ENCODE measurements at regions not wholly inside any gene's neighbourhood (a gene's known extent, or its start where the extent isn't known, plus 50 kb on each side); places are given as distances from the start of the nearest gene placed in this dataset.
"Not testable (repeated sequence)": the region's sequence is repeated elsewhere in the genome, so short reads cannot be mapped to it uniquely, and the experiment has no call there.

DNA sequence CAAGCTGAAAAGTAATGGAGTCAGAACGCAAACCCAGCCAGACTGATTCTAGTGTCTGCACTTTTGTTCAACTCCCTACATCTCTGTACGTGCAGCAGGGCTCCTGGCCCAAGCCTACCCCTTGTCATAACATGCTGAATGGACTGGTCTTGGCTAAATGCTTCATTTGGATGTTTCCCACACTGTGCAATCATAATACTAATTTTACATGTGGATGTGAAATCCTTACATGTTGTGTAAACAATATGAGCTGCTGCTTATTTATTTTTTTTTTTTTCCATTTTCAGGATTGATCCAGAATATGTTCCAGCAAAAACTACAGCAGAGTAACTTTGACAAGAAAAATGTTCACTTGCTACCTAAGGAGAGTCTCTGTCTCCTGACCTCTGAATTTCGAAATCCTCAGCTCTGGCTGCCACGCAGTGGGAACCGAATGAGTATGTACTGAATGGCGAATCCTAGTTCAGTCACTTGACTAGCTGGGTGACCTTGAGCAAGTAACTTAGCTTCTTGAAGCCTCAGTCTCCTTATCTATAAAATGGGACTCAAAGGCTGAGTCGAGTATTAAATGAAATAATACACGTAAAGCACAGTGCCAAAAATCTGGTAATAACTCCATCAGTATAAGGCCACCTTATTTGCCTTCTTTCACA lies 133.4 kb downstream of the EHF start:
- no peak for DNase-seq

DNA sequence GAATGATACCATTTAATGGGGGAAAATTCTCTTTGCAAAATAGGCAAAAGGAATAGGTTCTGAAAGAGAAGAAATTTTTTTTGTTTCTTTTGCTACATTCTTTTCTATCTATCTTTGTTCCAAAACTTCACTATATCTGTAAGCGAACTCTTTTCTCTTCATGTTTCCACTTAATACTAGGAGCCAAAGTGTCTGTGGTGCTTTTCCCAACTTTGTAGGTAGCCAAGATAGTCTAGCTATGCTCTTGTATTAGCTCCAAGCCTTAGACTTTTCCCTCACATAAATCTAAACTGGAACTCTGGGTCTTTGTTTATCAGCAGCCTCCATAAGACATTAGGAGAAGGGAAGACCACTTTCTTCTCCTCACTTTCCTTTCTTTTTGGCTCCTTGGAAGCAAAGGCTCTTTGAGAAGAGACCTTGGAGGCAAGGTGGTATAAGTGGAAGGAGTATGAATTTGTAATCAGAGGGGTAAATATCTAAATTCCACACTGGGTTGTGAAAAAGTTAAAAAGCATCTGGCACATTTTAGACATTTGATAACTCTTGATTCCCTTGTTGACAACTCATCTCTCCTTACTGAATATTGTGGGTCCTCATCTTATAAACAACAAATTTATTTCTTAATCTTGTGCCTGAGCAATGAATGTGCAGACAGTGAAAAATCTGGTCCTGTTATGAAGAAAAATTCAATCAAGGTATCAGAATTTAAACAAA lies 130.0 kb downstream of the EHF start:
- DNase-seq, result no peak

DNA sequence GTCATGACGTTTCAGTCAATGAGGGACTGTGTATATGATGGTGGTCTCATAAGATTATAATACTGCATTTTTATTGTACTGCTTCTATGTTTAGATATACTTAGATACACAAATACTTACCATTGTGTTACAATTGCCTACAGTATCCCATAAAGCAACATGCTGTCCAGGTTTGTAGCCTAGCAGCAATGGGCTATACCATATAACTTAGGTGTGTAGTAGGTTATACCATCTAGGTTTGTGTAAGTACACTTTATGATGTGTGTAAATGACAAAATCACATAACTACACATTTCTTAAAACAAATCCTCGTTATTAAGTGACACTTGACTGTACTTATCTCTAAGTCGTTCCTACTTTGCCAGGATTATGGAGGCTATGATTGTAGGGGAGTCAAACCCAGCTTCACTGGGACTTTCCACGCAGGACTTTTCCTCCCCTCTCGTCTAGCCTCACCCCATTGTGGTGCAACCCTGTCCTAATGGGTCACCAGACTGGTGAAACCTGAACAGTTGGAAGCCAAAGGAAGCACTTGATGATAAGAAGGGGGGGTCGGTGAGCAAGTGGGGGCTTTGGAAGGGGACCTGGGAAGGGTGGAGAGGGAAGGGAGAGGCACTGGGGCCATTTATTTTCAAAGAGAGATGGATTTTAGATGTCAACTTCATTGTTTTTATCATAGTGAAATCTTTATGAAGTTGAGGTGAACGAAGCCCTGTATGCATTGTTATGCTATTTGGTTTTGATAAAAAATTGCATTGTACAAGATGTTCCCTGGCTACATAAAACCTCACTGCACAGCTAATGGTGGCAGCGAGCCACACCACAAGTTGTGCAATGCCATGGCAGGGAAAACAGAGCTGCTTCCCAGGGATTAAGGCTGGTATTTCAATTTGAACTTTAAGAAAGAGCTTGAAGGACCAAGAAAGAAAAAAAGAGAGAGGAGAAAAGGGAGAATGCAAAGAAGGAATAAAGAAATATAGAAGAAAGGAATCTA lies 129.1 kb downstream of the EHF start:
- DNase-seq, result no peak

DNA sequence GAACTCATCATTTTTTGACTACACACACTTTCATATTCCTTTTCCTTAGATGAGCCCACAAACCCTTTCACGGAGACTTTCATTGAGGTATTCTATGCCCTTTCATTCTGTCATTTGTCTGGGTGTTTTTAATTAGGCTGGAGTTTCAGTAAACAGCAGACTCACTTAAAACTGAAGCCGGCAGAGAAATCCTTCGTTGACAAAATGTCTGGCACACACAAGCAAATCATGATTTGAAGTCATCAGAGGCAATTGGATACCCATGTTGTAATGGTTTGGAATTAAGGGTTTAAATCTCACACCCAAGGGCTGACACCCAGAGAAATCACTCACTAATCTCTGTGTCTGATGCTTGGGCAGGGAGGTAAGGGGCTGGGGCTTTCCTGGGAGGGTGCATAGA lies 127.1 kb downstream of the EHF start:
- DNase-seq, result no peak

DNA sequence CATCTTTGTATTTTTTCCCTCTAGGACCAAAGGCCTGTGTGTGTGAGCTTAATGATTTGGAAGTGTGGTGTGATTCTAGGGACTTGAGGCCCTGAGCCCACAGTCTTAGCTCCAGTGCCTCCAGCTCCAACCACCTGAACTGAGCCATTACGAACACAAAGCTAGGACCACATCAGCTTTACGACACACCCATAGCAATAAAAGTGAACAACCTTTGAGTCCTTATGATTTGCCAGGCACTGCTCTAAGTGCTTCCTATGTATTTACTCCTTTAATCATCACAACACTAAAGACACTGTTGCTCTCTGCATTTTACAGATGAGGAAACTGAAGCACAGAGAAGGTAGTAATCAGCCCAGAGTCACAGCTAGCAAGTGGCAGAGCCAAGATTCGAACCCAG lies 126.4 kb downstream of the EHF start:
- DNase-seq, result no peak

DNA sequence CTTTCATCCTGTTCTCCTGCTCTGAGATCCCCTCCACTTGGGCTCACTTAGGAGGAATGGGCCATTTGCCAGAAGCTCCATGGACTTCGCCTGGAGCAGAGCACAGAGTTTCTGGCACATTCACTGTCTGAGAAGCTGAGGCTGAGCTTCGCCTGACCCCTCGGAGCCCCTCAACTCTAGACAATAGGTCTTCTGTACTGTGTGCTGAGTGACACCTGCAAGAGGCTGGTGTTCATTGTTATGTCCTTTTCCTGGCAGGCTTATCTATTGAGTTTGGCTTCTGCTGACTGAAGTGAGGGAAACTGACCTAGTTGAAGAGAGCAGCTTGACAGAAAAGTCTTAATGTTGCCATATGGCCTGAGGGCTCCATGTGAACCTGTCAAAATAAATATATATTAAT lies 124.3 kb downstream of the EHF start:
- no peak for DNase-seq

DNA sequence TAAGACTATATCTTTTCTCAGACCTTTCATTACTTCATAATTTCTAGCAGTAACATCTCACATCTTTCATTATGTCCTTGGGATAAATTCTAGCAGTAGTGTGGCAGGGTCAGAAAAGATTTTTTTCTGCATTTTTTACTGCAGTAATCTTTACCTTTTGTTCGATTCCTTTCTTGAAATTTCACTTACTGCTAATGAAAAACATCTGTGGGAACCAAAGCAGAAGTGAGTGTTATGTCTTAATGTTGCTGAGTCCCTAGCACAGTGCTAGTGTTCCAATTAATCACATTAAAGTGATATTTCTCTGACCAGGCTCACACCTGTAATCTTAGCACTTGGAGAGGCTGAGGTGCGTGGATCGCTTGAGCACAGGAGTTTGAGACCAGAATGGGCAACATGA lies 123.6 kb downstream of the EHF start:
- no peak for DNase-seq

DNA sequence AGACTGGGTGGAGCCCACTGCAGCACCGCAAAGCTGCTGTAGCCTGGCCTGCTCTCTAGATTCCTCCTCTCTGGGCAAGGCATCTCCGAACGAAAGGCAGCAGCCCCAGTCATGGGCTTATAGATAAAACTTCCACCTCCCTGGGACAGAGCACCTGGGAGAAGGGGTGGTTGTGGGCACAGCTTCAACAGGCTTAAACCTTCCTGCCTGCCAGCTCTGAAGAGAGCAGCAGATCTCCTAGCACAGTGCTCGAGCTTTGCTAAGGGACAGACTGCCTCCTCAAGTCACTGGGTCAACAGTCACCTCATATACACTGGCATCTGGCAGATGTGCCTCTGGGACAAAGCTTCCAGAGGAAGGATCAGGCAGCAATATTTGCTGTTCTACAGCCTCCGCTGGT lies 117.3 kb downstream of the EHF start:
- DNase-seq, result no peak

DNA sequence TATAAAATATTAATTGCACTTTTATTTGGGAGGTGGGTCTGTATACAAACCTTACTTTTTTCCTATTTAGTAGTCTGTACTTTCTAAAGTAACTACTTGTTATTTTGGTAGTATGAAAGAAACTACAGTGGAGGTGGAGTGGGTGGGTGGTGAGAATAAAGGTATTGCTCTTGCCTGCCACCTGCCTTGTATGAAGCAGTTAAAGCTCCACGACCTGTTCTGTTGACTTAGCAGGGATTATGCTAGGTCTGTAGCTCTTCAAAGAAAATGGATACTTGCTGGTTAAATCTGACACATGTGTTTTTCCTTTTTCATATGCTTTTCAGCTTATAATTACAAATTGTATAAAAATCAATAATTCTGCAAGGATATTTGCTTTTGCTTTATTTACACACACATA lies 111.9 kb downstream of the EHF start:
- no peak for DNase-seq

DNA sequence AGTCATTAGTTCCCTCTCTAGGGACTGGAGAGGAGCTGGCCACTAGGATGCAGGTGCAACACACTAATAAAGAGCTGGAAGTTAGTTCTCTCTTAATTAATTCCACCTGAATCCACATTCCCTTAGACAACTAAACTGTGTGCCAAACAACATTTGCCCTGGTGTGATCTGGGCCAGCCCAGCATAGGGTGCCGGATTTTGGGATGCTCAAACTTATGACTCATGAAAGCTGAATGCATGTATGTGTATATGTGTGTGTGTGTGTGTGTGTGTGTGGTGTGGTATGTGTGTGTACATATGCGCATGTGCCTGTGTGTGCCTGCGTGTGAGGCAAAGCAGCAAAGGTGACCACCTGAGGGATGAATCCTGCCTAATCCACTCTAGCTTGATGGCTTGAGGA lies 110.7 kb downstream of the EHF start:
- no peak for DNase-seq

DNA sequence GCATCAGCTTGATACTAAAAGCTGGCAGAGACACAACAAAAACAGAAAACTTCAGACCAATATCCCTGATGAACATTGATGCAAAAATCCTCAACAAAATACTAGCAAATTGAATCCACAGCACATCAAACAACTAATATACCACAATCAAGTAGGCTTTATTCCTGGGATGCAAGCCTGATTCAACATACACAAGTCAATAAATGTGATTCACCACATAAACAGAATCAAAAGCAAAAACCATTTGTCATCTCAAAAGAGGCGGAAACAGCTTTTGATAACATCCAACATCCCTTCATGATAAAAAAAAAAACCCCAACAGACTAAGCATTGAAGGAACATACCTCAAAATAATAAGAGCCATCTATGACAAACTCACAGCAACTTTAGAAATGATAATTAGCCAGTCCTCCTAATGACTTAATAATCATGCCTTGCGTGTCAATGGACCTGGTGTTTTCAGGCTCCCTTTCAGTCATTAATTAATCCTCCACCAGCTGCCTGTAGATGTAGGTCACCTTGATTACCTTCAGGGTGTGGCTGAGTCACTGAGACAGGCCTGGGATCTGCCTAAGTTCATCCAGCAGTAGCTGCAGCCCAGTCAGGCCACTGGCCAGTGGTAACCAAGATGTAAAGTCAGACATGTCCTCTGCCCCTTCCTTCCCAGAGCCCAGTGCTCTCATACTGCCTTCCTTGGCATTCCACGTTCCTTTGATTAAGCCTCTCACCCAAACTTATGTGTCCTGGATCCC lies 109.8 kb downstream of the EHF start:
- DNase-seq, result no peak

DNA sequence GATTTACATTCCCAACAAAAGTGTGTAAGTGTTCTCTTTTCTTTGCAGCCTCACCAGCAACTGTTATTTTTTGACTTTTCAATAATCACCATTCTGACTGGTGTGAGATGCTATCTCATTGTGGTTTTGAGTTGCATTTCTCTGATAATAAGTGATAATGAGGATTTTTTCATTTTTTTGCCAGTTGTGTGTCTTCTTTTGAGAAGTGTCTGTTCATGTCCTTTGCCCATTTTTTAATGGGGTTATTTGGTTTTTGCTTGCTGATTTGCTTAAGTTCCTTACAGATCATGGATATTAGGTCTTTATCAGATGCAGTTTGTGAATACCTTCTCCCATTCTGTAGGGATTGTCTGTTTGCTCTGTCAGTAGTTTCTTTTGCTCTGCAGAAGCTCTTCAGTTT lies 107.7 kb downstream of the EHF start:
- no peak for DNase-seq

DNA sequence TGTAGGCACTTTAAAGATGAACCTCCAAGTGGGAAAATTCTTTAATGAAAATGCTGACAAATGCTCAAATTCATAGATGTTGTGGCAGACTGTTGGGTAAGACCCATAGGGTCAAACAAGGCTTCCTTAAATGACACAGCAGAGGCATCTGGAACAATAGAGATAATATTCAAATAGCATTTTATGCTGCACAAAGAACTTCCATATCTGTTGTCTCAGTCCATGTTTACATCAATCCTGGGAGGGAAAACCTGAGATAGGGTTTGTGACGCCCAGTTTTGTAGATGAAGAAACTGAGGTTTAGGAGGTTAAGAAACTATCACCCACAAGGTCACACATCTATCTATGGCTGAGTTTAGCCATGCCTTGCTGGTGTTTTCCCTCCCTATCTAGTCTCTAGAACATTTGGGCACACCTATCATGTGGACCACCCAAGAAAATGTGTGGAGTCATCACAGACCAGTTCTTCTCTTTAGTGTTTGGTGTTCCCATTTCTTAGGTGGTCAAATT lies 106.4 kb downstream of the EHF start:
- no peak for DNase-seq

DNA sequence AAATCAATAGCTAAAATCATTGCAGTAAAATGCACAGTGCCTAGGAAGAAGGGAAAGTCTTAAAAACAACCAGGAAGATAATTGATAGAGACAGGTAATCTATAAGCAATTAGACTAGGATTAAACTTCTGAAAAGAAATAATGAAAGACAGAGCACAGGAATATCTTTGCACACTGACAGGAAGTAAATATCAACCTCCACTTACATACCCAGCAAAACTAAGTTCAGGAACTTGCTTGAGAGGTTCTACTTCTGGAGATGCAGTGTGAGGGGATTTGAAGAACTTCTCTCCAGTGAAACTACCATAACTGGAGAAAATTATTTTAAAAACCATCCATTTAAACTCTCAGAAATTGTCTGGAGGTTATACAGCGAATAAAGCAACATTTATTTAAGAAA lies 104.1 kb downstream of the EHF start:
- DNase-seq, result no peak

DNA sequence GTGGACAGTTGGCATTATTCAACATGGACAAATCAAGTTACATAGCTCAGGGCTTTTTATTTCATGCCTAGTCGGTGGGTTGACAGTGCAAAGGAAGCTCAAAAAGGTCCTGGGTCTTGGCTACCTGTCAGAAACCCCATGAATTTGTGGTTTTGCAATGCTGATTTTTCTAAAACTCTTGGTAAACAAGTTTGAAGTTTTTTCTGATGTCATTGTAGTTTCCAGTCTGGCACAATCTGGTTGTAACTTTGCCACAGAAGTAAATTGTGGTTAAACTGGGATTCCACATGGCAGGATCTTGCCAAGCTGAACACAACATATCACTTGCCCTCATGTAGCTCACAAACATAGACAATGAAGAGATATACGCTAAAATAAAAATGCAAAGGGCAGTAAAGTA lies 100.8 kb downstream of the EHF start:
- no peak for DNase-seq

DNA sequence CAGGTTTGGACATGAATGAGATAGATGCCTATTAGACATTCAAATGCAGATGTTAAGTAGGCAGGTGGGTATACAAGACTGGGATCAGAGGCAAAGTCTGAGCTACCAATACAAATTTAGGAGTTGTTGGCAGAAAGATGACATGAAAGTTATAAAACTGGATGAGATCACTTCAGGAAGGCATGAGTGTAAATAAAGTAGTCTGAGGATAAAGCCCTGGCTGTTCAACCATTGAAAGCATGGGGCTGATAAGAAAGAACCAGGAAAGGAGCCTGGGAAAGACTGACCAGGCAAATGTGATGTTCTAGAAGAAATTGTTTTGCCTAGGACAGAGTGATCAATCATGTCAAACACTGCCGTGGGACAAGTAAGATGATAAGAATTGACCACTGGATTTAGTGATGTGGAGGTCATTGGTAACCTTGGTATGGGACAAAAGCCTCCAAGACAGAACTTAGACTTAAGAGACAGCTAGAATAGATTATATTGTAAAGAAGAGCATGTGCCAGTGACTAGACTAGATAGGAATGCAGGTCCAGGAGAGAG lies 98.5 kb downstream of the EHF start:
- no peak for DNase-seq

DNA sequence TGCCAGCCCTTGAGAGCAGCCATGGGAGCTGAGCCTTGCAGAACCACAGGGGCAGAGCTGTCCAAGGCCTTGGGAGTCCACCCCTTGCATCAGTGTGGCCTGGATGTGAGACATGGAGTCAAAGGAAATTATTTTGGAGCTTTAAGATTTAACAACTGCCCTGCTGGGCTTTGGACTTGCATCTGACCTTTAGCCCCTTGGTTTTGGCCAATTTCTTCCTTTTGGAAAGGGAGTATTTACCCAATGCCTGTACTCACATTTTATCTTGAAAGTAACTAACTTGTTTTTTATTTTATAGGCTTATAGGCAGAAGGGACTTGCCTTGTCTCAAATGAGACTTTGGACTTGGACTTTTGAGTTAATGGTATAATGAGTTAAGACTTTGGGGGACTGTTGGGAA lies 92.7 kb downstream of the EHF start:
- DNase-seq, result not testable (repeated sequence)

Data from renal pelvis (tissue), 1 donor.